Endodermal cell (in vitro differentiated cells): ENCODE measurements at regions not wholly inside any gene's neighbourhood (a gene's known extent, or its start where the extent isn't known, plus 50 kb on each side); places are given as distances from the start of the nearest gene placed in this dataset.
A peak's percentile ranks its signal among the peaks of the same experiment; 100 is the strongest.

Experiments
- DNase-seq: peaks from one replicate; pipeline ENCODE4 v3.0.0-alpha.2; 2017
- H3K27ac ChIP-seq: 2 replicates; pipeline ENCODE4 v1.5.1; 2013; ENCODE audit warnings: mild to moderate bottlenecking, low read depth, low read length, moderate library complexity
- H3K27me3 ChIP-seq: 2 replicates; pipeline ENCODE4 v1.6.1; 2013; ENCODE audit warnings: mild to moderate bottlenecking, low read length, moderate library complexity; ENCODE audit not compliant: insufficient read depth, control insufficient read depth, poor library complexity, severe bottlenecking
- H3K36me3 ChIP-seq: 2 replicates; pipeline ENCODE4 v1.7.0; 2013; ENCODE audit warnings: mild to moderate bottlenecking, low read length, moderate library complexity; ENCODE audit not compliant: control insufficient read depth, insufficient read depth
- H3K4me1 ChIP-seq: one replicate; pipeline ENCODE4 v1.7.0; 2013; ENCODE audit warnings: low read length; ENCODE audit not compliant: control insufficient read depth, insufficient read depth
- H3K4me3 ChIP-seq: 2 replicates; pipeline ENCODE4 v1.5.1; 2013; ENCODE audit warnings: mild to moderate bottlenecking, low read length, moderate library complexity
- H3K9ac ChIP-seq: 2 replicates; pipeline ENCODE4 v1.6.1; 2013; ENCODE audit warnings: mild to moderate bottlenecking, low read length, moderate library complexity; ENCODE audit not compliant: poor library complexity, severe bottlenecking; ENCODE audit errors: extremely low read depth
- H3K9me3 ChIP-seq: 2 replicates; pipeline ENCODE4 v1.6.1; 2013; ENCODE audit warnings: mild to moderate bottlenecking, low read length, moderate library complexity; ENCODE audit not compliant: control insufficient read depth
- H3K27ac Mint-ChIP-seq: 2 replicates; pipeline ENCODE4 v1.8.0; 2020; ENCODE audit warnings: mixed read lengths
- H3K27me3 Mint-ChIP-seq: 2 replicates; pipeline ENCODE4 v1.8.0; 2021; ENCODE audit warnings: mild to moderate bottlenecking, mixed read lengths; ENCODE audit not compliant: insufficient read depth
- H3K36me3 Mint-ChIP-seq: 2 replicates; pipeline ENCODE4 v1.8.0; 2020; ENCODE audit warnings: low read depth, mixed read lengths
- H3K4me1 Mint-ChIP-seq: 2 replicates; pipeline ENCODE4 v1.8.0; 2020; ENCODE audit warnings: mixed read lengths
- H3K4me3 Mint-ChIP-seq: 2 replicates; pipeline ENCODE4 v1.8.0; 2020; ENCODE audit warnings: mild to moderate bottlenecking, moderate library complexity, mixed read lengths
- H3K9me3 Mint-ChIP-seq: 2 replicates; pipeline ENCODE4 v1.8.0; 2020; ENCODE audit warnings: mild to moderate bottlenecking, mixed read lengths
- whole genome bisulfite sequencing, 2 experiments: methylation state at CpG; one replicate each; pipeline versions ENCODE4 v1.1.5 to v1.1.7; 2013; ENCODE audit warnings: missing lambda C conversion rate in 2 of 2, mixed read lengths in 1 of 2; ENCODE audit not compliant: insufficient coverage in 1 of 2, insufficient read length in 1 of 2; 5-methylcytosine and 5-hydroxymethylcytosine counted together
- TF ChIP-seq, protein P1 (sequence below): fragments of 200-600 bp; sonication (generic); conservative IDR thresholded peaks from 2 replicates; pipeline ENCODE4 v1.5.0; 2021; ENCODE audit warnings: antibody characterized with exemption, mild to moderate bottlenecking

DNA sequence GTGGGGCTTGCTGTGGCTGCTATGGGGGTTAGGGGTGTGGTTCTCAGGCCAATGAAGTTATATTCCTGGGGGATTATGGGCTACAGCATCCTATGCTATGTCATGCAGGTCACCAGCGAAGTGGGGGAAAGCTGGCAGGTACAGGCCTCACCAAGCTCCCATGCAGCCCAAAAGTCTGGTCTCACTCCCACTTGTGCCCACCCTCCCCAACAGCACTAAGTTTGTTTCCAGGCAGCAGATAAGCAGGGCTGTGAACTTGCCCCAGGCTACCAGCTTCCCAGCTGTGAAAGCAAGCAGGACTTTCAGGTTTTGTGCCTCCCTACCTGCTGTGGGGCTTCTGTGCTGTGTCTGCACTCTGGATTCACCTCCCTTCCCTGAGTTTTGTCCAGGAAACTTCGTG is 469.7 kb downstream of the CPS1 start:
- TF ChIP-seq, protein P1, sequence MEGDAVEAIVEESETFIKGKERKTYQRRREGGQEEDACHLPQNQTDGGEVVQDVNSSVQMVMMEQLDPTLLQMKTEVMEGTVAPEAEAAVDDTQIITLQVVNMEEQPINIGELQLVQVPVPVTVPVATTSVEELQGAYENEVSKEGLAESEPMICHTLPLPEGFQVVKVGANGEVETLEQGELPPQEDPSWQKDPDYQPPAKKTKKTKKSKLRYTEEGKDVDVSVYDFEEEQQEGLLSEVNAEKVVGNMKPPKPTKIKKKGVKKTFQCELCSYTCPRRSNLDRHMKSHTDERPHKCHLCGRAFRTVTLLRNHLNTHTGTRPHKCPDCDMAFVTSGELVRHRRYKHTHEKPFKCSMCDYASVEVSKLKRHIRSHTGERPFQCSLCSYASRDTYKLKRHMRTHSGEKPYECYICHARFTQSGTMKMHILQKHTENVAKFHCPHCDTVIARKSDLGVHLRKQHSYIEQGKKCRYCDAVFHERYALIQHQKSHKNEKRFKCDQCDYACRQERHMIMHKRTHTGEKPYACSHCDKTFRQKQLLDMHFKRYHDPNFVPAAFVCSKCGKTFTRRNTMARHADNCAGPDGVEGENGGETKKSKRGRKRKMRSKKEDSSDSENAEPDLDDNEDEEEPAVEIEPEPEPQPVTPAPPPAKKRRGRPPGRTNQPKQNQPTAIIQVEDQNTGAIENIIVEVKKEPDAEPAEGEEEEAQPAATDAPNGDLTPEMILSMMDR, result no peak
- no peak overlapping the region for H3K27ac Mint-ChIP-seq
- H3K4me3 ChIP-seq, result peak overlapping the region; percentile 26
- no peak overlapping the region for H3K4me3 Mint-ChIP-seq
- H3K27me3 Mint-ChIP-seq, result no peaks in the 10 kb centered on the region
- peaks cover 59% of the 10 kb centered on the region for H3K9me3 Mint-ChIP-seq
- H3K27me3 ChIP-seq, result no peaks in the 10 kb centered on the region
- no peaks in the 10 kb centered on the region for H3K4me1 ChIP-seq
- no peaks in the 10 kb centered on the region for H3K4me1 Mint-ChIP-seq
- no peak for DNase-seq
- H3K36me3 Mint-ChIP-seq, result peaks cover 11% of the 10 kb centered on the region
- peaks cover 57% of the 10 kb centered on the region for H3K9me3 ChIP-seq
- no peak overlapping the region for H3K9ac ChIP-seq
- no peaks in the 10 kb centered on the region for H3K36me3 ChIP-seq
- no peak overlapping the region for H3K27ac ChIP-seq
- 80 to 82% methylated on average over 2 of the region's 2 CpGs for WGBS, 2 experiments

DNA sequence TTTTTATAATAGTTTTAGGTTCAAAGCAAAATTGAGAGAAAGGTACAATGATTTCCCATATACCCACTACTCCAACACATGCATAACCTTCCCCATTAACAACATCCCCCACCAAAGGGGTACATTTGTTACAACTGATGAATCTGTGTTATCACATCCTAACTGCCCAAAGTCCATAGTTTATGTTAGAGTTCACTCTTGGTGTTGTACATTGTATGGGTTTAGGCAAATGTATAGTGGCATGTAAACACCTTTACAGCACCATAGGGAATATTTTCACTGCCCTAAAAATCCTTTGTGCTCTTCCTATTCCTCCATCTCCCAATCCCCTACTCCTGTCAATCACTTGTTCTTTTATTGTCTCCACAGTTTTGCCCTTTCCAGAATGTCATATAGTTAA is 471.6 kb downstream of the CPS1 start:
- H3K4me1 ChIP-seq, result no peaks in the 10 kb centered on the region
- H3K27me3 Mint-ChIP-seq, result no peaks in the 10 kb centered on the region
- H3K9me3 Mint-ChIP-seq, result peaks cover 40% of the 10 kb centered on the region
- H3K27ac ChIP-seq, result no peak overlapping the region
- no peaks in the 10 kb centered on the region for H3K36me3 ChIP-seq
- peaks cover 9% of the 10 kb centered on the region for H3K36me3 Mint-ChIP-seq
- H3K9me3 ChIP-seq, result peaks cover 39% of the 10 kb centered on the region
- no peak overlapping the region for H3K4me3 ChIP-seq
- no peak for DNase-seq
- H3K9ac ChIP-seq, result no peak overlapping the region
- no peak overlapping the region for H3K27ac Mint-ChIP-seq
- TF ChIP-seq, protein P1, result no peak
- H3K4me3 Mint-ChIP-seq, result no peak overlapping the region
- no peaks in the 10 kb centered on the region for H3K4me1 Mint-ChIP-seq
- H3K27me3 ChIP-seq, result no peaks in the 10 kb centered on the region

DNA sequence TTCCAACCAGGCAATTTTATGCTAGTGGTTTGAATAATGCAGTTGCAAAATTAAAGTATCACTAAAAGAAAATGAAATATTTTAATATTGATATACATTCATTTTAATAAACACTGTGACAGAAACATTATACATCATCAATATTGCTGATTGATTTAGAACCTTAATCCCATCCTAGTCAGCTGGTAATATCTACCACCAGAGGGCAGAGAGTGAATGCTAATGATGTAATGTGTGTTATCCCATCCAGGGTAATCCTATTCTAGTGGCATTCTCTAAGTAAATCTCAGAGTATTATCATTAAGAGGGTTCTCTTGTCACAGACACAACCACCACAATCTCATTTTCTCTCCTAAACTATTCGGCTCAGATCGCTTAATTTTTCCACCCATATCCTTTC is 477.4 kb downstream of the CPS1 start:
- Mint-ChIP-seq H3K27me3 (no peaks in the 10 kb centered on the region), H3K4me1 (peaks cover 5% of the 10 kb centered on the region), H3K4me3 (no peak overlapping the region), H3K27ac (no peak overlapping the region), H3K36me3 (no peaks in the 10 kb centered on the region), H3K9me3 (no peaks in the 10 kb centered on the region)
- Histone ChIP-seq H3K27ac (no peak overlapping the region), H3K9ac (no peak overlapping the region), H3K4me3 (no peak overlapping the region), H3K27me3 (no peaks in the 10 kb centered on the region), H3K9me3 (no peaks in the 10 kb centered on the region), H3K36me3 (no peaks in the 10 kb centered on the region), H3K4me1 (no peaks in the 10 kb centered on the region)
- TF ChIP-seq, protein P1, result peak; percentile 85
- 60 to 74% methylated on average over 1 to 2 of the region's 2 CpGs for WGBS, 2 experiments
- DNase-seq, result no peak
